HG02678 (cell line): ENCODE measurements at regions not wholly inside any gene's neighbourhood (a gene's known extent, or its start where the extent isn't known, plus 50 kb on each side); places are given as distances from the start of the nearest gene placed in this dataset.
"Not testable (repeated sequence)": the region's sequence is repeated elsewhere in the genome, so short reads cannot be mapped to it uniquely, and the experiment has no call there.

Source experiments
- ATAC-seq: cut with Tn5 transposase; IDR thresholded peaks from one replicate; pipeline ENCODE4 v1.9.1; 2021; ENCODE audit warnings: mild to moderate bottlenecking, moderate library complexity; ENCODE audit not compliant: unreplicated experiment

DNA sequence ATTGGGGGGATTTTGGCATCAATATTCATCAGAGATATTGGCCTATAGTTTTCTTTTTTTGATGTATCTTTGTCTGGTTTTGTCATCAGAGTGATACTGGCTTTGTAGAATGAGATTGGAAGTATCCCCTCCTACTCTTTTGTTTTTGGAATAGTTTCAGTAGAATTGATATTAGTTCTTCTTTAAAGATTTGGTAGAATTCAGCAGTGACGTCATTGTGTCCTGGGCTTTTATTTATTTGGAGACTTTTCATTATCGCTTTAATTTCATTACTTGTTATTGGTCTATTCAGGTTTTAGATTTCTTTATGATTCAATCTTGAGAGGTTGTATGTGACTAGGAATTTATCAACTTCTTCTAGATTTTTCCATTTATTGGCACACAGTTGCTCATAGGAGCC lies 825.5 kb upstream of the NXPH2 start:
- ATAC-seq, result no peak

DNA sequence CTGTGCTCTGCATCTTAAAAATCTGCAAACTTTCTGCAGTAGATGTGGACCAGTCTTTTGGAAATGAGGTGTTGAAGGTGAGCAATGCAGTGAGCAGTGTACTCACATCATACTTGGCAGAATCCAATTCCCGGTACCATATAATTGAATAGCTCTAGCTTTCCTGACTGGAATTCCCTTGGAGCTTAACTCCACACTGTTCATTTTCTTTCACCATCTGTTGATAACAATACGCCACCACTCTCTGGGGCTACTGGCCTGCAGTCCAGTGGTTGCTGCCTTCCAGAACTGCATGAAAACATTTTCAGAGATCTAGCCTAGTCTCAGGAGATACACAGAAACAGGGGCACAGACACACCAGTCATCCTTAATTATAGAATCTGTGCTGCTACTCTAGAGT lies 820.0 kb upstream of the NXPH2 start:
- no peak for ATAC-seq

DNA sequence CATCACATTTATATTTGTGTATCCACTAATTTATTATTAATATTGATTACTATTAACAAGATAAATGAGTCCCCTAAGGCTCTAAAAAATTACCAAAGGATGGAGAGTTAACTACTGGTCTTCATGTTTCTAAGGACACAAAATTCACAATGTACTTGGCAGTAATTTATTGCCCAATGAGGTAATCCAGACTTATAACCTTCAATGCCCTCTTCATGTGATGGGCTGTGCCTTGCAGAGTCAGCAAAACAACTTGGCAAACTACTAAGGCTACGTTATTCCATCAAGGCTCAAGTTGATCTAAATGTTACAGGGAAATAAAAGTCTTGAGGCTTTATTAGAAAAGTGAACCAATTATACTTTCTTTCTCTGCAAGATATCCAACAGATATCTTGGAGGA lies 804.9 kb upstream of the NXPH2 start:
- no peak for ATAC-seq

DNA sequence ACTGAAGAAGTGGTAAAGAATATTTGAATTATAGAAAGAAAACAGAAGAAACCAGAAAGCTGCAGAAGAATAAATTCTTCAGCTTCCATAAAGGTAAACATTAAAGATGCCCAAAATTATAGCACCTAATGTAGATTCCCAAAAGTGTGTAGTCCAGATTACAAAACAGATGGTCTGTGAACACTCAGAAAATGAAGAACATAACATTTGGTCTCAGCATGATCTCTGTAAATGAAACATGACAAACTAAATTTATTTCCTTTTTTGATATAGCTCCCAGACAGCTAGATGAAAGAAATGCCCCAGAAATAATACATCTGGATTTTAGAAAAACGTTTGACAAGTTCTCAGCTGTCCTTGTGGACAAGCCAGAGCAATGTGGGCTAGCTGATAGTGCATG lies 794.2 kb upstream of the NXPH2 start:
- no peak for ATAC-seq

DNA sequence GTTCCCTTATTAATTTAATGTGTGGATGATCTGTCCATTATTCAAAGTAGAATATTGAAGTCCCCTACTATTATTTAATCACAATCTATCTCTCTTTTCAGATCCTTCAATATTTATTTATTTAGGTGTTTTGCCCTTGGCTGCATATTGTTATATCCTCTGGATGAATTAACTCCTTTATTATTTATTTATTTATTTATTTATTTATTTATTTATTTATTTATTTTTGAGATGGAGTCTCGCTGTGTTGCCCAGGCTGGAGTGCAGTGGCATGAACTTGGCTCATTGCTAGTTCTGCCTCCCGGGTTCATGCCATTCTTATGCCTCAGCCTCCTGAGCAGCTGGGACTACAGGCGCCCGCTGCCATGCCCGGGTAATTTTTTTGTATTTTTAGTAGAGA lies 776.6 kb upstream of the NXPH2 start:
- ATAC-seq, result no peak

DNA sequence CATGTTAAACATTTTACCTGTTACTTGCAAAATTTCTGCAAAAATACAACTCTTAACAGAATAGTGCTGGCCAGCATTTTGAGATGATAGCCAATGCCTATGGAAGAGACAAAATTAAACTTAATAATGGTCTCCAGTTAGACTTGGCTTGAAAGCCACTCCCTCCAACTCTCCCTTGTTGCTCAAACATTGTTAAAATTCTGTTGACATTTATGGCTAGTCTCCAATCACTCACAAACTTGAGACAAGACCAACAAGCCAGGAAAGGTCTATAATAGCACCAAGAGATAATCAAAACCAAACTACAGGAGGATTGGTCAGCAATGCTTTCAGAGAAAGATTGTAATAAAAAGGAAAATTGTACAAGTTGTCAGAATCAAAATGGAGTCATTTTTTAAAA lies 770.7 kb upstream of the NXPH2 start:
- no peak for ATAC-seq

DNA sequence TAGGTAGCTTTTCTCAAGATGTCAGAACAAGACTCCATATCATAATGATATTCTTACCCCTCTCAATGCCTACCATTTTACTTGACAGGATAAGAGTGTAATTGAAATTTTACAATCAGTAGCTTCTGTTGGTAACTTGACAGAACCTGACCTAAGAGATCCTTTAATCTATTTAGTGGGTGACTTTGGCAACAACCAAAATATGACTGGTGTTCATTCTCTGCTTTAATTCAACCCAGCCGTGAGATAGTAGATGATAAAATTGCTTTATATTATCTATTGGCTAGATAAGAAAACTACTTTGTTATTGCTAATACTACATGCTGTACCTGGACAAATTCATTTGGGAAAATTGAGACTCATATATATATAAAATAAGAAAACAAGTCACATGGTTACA lies 770.2 kb upstream of the NXPH2 start:
- no peak for ATAC-seq

DNA sequence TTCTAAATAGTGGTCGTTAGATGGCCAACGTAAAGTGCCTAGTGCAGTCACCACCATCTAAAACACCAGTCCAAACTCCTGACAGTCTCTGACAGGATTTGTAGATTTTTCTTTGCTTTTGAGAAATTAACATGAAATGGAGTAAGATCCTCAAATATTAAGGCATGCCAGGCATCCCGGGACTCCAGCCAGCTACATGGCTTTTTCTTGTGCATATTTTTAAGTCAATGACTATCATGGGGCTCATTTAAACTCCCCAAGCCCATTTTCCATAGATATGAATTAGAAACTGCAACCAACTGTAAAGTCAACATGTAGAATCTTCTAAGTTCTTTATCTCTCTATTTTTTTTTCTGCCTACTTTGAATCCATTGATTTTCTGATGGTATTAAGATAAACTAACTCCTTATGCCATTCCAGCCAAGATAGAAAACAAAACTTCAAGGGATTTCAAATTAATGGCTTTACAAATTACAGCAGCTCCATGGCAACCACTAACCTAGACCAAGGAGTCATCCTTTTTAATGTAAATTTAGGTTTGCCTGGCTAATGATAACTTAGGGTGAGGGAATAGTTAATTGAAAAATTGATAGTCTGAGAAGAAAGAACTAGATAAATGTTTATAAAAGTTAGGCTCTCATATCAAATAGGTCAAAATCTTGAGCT lies 764.1 kb upstream of the NXPH2 start:
- ATAC-seq, result no peak

DNA sequence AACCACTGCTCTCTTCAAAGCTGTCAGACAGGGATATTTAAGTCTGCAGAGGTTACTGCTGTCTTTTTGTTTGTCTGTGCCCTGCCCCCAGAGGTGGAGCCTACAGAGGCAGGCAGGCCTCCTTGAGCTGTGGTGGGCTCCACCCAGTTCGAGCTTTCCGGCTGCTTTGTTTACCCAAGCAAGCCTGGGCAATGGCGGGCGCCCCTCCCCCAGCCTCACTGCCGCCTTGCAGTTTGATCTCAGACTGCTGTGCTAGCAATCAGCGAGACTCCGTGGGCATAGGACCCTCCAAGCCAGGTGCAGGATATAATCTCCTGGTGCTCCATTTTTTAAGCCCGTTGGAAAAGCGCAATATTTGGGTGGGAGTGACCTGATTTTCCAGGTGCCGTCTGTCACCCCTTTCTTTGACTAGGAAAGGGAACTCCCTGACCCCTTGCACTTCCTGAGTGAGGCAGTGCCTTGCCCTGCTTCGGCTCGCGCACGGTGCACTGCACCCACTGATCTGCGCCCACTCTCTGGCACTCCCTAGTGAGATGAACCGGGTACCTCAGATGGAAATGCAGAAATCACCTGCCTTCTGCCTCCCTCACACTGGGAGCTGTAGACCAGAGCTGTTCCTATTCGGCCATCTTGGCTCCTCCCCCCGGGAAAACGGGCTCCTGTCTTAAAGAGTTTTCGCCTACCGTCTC lies 758.3 kb upstream of the NXPH2 start:
- not testable (repeated sequence) for ATAC-seq

DNA sequence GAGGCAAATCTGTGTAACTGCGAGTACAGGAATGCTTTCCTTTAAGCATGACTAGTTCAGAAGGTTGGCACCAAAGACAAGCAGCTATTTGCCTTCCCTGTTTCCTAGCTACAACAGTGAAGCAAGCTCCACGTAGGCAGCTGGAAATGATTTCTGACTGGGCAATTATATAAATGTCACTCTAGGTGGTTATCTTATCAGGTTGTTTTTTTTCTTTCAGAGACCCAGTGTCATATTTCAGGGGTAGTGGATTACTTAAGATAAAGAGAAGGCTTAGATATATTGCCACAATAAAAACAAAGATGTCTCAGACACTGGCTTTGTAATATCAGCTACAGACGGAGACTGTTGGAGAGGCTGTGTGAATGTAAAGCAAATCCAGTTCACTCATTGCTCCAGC lies 748.9 kb upstream of the NXPH2 start:
- ATAC-seq, result no peak

DNA sequence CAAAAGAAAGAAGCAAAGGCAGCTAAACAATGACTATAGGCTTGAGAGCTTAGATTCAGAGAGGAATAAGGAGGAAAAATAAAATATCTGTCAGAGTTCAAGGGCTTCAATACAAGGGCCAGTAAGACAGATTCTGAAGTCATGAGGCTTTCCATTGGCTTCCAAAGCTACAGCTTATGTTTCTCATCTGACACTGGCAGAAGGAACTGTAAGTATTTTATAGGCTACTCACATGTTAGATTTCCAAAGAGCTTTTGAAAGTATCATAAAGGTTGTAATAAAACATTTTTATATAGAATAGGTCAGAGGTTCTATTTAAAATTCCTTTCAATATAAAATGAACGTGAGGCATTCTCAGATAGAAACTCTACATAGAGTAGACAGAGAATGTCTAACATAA lies 746.6 kb upstream of the NXPH2 start:
- no peak for ATAC-seq

DNA sequence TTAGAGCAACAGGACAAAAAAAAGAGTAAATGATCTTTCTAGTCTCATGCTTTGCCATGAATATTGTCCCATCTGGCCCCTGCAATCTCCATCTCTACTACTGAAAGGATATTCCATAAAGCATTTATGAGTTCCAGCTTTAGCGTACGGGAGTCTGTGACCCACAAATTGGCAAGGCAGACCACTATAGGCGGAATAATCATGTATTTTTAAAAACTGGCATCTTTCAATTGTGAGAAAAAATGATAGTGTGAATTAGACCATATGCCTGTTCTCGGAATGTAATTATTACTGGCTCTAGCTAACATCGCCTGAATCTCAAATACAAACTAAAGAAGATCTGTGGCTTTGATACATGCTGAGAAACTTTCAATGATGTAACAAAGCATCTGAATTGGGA lies 738.1 kb upstream of the NXPH2 start:
- no peak for ATAC-seq

DNA sequence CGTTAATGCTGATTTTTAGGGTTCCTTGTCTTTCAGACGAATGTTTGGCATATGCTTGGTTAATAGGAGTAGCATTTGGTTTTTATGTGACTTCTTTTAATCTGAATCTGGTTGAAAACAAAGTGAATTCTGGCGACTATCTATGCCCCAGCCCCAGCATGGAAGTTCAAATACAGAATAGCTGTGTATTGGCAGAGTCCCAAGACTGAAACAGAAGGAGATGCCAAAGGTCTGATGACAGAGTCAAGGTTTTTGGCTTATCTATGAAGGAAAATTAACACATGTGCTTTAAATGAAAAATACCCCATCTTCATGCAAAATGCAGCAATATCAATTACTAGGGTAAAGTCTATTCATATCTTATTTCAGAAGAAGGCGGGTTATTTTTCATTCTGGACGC lies 734.8 kb upstream of the NXPH2 start:
- no peak for ATAC-seq

DNA sequence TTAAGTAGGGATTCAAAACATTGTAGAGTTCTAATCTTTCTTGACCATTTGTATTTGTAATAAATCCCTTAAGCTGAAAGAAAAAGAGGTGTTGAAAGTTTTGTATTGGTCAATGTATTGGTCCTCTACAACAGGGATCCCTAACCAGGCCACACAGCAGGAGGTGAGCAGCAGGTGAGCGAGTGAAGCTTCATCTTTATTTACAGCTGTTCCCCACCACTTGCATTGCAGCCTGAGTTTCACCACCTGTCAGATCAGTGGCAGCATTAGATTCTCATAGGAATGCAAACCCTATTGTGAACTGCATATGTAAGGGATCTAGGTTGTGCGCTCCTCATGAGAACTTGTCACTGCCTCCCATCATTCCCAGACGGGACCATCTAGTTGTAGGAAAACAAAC lies 715.7 kb upstream of the NXPH2 start:
- no peak for ATAC-seq

DNA sequence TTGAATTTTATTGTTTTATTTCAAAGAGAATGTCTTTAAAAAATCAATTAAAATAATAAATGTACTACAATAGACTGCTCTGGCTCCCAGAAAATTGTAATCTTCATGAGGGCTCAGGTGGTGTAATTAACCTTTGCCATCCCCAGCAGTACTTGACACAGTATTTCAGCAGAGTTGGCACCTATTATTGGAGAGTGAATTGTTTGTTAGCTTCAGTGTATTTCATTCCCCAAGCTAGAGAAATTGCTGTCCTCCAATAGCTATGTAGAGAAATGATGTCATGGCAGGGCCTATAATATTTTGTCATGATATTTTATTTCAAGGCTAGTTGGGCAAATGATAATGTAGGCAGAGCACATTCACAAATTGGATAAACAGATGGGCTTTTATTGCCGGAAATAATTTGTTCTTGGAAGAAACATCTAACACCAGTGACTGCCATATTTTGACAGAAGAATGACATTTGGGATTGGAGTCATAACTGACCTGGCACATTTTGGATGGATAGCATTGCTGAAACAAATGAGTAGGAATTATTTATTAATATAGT lies 712.0 kb upstream of the NXPH2 start:
- ATAC-seq, result no peak

DNA sequence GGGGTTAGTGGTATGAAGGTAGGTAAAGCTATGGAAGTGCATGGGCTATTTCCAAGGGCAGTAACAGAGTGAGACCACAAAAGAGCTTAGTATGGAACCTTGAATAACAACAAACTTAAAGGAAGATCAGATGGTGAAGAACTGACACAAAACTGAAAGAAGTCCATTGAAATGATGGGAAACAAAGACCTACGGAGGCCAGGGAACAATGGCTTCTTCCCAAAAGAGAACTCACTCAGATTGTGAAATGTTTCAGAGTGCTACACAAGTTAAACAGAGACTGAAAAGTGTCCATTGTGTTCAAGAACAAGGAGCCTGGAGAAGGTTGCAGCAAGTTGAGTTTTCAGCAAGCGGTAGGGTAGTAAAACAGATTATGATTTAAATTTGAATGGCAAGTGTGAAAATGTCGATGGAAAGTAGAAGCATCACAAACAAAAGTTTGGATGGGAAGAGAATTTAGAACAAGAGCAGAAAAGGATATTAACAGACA lies 700.0 kb upstream of the NXPH2 start:
- ATAC-seq, result no peak

DNA sequence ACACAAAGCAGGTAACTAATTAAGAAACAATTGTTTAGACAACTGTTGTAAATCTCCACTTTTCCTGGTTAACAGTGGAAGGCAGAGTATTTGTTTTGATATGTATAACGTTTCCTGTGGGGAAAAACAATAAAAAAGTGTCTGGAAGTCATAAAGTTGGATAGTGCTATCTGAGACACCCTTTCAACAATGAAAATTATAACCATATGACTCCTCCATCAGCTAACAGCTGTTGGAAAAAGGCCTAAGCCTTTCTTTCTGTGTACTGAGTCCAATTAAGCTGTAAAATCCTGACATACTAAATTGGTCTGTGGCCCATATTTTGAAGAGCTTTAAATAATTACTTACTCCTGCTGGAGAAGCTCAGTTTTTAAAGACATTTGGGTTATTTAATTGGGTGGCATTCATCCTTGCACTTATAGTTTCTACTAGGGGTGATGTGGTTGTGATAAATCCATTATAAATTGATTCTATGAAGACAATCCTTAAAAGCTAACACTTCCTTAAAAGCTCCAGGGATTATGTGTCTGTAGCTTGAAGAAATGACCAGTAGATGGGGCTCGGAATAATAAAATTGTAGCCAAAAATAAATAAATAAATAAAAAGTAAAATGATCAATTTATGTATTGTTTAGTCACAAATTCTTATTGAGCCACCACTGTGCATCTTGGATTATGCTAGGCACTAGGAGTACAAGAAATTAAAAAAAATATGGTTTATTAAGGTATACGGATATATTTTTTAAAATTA lies 698.1 kb upstream of the NXPH2 start:
- no peak for ATAC-seq

DNA sequence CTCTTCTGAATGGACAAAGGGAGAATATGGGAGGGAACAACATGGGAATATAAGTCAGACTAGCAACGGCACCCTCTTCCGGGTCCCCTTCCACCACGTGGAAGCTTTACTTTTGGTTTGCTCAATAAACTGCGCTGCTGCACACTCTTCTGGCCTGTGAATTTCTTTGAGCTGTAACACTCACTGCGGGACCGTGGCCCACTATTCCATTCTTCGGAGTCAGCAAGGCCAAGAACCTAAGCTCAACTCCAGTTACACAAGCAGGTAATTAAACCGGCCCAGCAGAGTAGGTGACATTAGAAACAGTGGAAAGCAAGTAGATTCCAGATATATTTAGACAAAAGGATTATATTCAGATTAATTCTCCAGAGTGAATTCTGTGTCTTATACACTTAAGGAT lies 697.4 kb upstream of the NXPH2 start:
- no peak for ATAC-seq

DNA sequence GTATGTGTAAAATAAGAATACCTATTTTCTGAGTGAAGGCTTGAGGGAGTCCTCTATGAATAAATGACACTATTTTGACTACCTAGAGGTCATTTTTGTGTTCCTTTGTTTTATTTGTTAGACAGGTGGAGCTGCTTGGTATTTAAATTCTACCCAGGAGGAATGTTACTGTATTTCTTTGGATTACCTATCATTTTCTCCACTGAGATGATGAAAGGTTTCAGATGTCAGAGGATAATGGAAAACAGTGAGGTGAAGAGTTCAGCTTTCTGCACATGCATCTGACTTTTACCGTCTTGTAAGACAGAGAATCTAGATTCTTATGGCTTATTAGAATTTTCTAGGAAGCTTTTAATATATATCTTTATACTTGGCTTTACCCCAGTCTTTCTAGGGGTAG lies 689.8 kb upstream of the NXPH2 start:
- no peak for ATAC-seq

DNA sequence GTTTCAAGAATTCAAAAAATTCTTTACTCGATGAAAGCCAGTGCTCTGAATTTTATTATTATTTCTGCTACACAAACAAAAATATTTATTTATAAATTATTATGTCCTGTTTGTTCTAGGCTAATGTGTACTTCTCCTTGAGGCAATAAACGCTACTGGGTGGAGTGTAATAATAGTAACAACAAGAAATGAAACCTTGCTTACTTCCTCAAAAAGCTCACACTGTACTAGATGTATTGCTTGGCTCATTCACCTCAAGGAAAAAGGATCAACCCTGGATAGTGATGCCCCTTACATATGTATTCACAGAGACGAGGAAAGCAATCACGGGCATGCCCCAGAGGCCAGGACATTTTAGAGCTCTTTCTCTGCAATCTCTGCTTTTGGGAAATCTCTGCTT lies 685.6 kb upstream of the NXPH2 start:
- ATAC-seq, result no peak

DNA sequence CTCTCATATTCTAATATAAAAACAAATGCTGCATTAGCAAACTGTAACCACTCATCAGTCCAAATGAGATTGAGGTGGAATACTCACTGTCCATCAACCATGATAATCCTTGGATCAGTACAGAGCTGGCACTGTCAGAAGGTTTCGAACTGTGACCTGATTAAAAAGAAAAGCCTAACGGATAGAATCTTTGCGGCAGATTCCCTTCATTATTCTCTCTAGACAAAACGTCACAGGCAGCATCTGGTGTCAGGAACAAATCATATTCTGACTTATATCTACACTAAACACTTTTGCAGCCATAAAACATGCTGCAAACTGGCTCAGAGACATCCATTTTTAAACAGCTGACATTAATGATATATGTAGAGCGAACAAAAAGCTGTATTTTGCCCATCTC lies 677.7 kb upstream of the NXPH2 start:
- no peak for ATAC-seq

DNA sequence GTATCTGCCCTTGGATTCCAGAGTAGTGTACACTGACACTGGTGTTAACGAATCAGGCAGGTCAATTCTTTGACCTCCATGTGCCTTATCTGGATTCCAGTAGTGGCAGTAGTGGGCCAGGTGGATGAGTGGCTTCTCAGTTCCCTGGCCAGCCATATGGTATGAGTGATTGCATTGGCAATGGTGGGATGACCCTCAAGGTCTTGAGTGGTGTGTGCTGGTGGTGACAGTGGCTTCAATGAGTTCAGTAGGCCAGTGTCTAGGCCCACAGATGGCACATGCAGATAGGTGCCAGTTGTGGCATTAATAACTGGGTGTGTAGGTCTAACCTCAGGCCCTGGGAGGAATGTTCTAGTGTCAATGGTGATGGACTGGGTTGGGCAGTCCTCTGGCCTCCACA lies 674.1 kb upstream of the NXPH2 start:
- ATAC-seq, result no peak
